Keratinocyte (primary cell): ENCODE measurements at regions not wholly inside any gene's neighbourhood (a gene's known extent, or its start where the extent isn't known, plus 50 kb on each side); places are given as distances from the start of the nearest gene placed in this dataset.

Experiments
- DNase-seq: peaks from one replicate; pipeline ENCODE4 v3.0.0-alpha.2; 2011; ENCODE audit warnings: low read depth, missing footprints, low spot score
- FAIRE-seq: peaks from 2 replicates; lab custom pipeline; 2011; peaks lifted over from hg19 to GRCh38; lab: Jason Lieb, UNC
- H2AFZ ChIP-seq: 2 replicates; pipeline ENCODE4 v1.6.0; 2012; ENCODE audit warnings: low read length, control low read depth, inconsistent platforms; ENCODE audit not compliant: control insufficient read depth
- H3K27ac ChIP-seq: 2 replicates; pipeline ENCODE4 v1.5.1; 2011; ENCODE audit warnings: low read length; ENCODE audit not compliant: control insufficient read depth, insufficient read depth
- H3K27me3 ChIP-seq: 3 replicates; pipeline ENCODE4 v1.6.0; 2011; ENCODE audit warnings: low read length; ENCODE audit not compliant: control insufficient read depth, insufficient read depth; ENCODE audit errors: extremely low read depth
- H3K36me3 ChIP-seq, 2 experiments: 2 replicates in 1 of 2; 3 replicates in 1 of 2; pipeline ENCODE4 v1.5.1; 2011; ENCODE audit warnings: low read length in 2 of 2, mild to moderate bottlenecking in 1 of 2; ENCODE audit not compliant: control insufficient read depth in 2 of 2, insufficient read depth in 2 of 2; ENCODE audit errors: extremely low read depth in 1 of 2
- H3K4me1 ChIP-seq: 3 replicates; pipeline ENCODE4 v1.5.1; 2011; ENCODE audit warnings: low read length; ENCODE audit not compliant: control insufficient read depth, insufficient read depth; ENCODE audit errors: extremely low read depth
- H3K4me2 ChIP-seq: 3 replicates; pipeline ENCODE4 v1.6.0; 2011; ENCODE audit warnings: low read depth, low read length; ENCODE audit not compliant: control insufficient read depth, insufficient read depth; ENCODE audit errors: extremely low read depth
- H3K4me3 ChIP-seq, 3 experiments: fragments of 200-600 bp in 1 of 3; sonication (generic) in 1 of 3; 2 replicates in 2 of 3; 3 replicates in 1 of 3; pipeline ENCODE4 v1.5.1; 2011 to 2016; ENCODE audit warnings: low read length in 3 of 3, mild to moderate bottlenecking in 3 of 3, control low read depth in 2 of 3, inconsistent platforms in 1 of 3, low read depth in 1 of 3, mixed read lengths in 1 of 3, mixed run types in 1 of 3, moderate library complexity in 1 of 3; ENCODE audit not compliant: control insufficient read depth in 2 of 3, insufficient read depth in 2 of 3; ENCODE audit errors: extremely low read depth in 1 of 3
- H3K79me2 ChIP-seq: 2 replicates; pipeline ENCODE4 v1.6.0; 2012; ENCODE audit warnings: low read length; ENCODE audit not compliant: control insufficient read depth, insufficient read depth
- H3K9ac ChIP-seq: 3 replicates; pipeline ENCODE4 v1.6.0; 2011; ENCODE audit warnings: low read length; ENCODE audit not compliant: control insufficient read depth, insufficient read depth; ENCODE audit errors: extremely low read depth
- H3K9me1 ChIP-seq: 3 replicates; pipeline ENCODE4 v1.6.0; 2011; ENCODE audit warnings: low read length; ENCODE audit not compliant: control insufficient read depth, insufficient read depth; ENCODE audit errors: extremely low read depth
- H3K9me3 ChIP-seq: 2 replicates; pipeline ENCODE4 v1.5.1; 2012; ENCODE audit warnings: low read depth, low read length; ENCODE audit not compliant: control insufficient read depth
- H4K20me1 ChIP-seq: 3 replicates; pipeline ENCODE4 v1.6.0; 2011; ENCODE audit warnings: low read length; ENCODE audit not compliant: control insufficient read depth, insufficient read depth; ENCODE audit errors: extremely low read depth
- CTCF ChIP-seq, 3 experiments: IDR thresholded peaks in 1 of 3; conservative IDR thresholded peaks in 1 of 3; optimal IDR thresholded peaks in 1 of 3; 2 replicates in 2 of 3; 3 replicates in 1 of 3; pipeline versions ENCODE3 to v1.5.1; 2011; ENCODE audit warnings: low read length in 3 of 3, mild to moderate bottlenecking in 3 of 3, moderate library complexity in 2 of 3, control low read depth in 1 of 3, inconsistent platforms in 1 of 3; ENCODE audit not compliant: insufficient read depth in 2 of 3; ENCODE audit errors: extremely low read depth in 1 of 3
- EZH2 ChIP-seq: IDR thresholded peaks from one replicate; pipeline ENCODE4 v1.6.1; 2012; ENCODE audit warnings: inconsistent platforms, mild to moderate bottlenecking, low read length, moderate library complexity
- dilution Hi-C: fragments of 300-500 bp; cut with MboI; formaldehyde crosslinking; loops from one replicate; pipeline ENCODE4 v1.7.0; 2020; ENCODE audit warnings: low sequenced_read_pairs; ENCODE audit not compliant: extremely low pct_ligation_motif_present

GRCh38 chr18:23399067-23399466 lies 54.0 kb upstream of the RIOK3 start:
- H3K4me3 ChIP-seq = no peak overlapping the region
- no peak overlapping the region for H3K9ac ChIP-seq
- peaks cover 0 to 8% of the 10 kb centered on the region in 2 experiments for H3K36me3 ChIP-seq
- no peaks in the 10 kb centered on the region for H3K4me1 ChIP-seq
- no peak for TF ChIP-seq EZH2
- no peak for TF ChIP-seq CTCF (optimal IDR thresholded peaks at IDR 0.05 in 1 of 3, IDR thresholded peaks at IDR 0.05 in 1 of 3, conservative IDR thresholded peaks at IDR 0.05 in 1 of 3; ENCODE audit: extremely low read depth in 1 of 3, insufficient read depth in 2 of 3, low read length in 3 of 3)
- H3K27ac ChIP-seq = no peak overlapping the region
- no peaks in the 10 kb centered on the region for H3K9me3 ChIP-seq
- H3K79me2 ChIP-seq = no peaks in the 10 kb centered on the region
- no peak overlapping the region for H3K4me2 ChIP-seq
- H3K9me1 ChIP-seq = no peaks in the 10 kb centered on the region
- no peaks in the 10 kb centered on the region for H3K27me3 ChIP-seq
- DNase-seq (no peak), FAIRE-seq (no peak)
- dilution Hi-C loops = no loop called here
- no peaks in the 10 kb centered on the region for H4K20me1 ChIP-seq
- no peak overlapping the region for H2AFZ ChIP-seq

- Histone ChIP-seq H3K27me3 (no peaks in the 10 kb centered on the region), H3K27ac (no peak overlapping the region), H4K20me1 (no peaks in the 10 kb centered on the region), H3K79me2 (no peaks in the 10 kb centered on the region), H2AFZ (no peak overlapping the region), H3K4me3 (no peak overlapping the region), H3K9ac (no peak overlapping the region), H3K9me1 (no peaks in the 10 kb centered on the region), H3K9me3 (no peaks in the 10 kb centered on the region), H3K4me1 (no peaks in the 10 kb centered on the region), H3K4me2 (no peak overlapping the region), H3K36me3 (peaks cover 0 to 6% of the 10 kb centered on the region in 2 experiments)
- TF ChIP-seq EZH2 (no peak), CTCF (optimal IDR thresholded peaks at IDR 0.05 in 1 of 3, IDR thresholded peaks at IDR 0.05 in 1 of 3, conservative IDR thresholded peaks at IDR 0.05 in 1 of 3; ENCODE audit: extremely low read depth in 1 of 3, insufficient read depth in 2 of 3, low read length in 3 of 3) (no peak)
- no peak for DNase-seq
- dilution Hi-C loops = no loop called here
- FAIRE-seq = no peak
Observed at GRCh38 chr18:23400918-23401317, 52.2 kb upstream of the RIOK3 start.
